Vagina (tissue), 2 donors: ENCODE measurements at regions not wholly inside any gene's neighbourhood (a gene's known extent, or its start where the extent isn't known, plus 50 kb on each side); places are given as distances from the start of the nearest gene placed in this dataset.

Experiments used
- DNase-seq, 2 donors: peaks; one replicate each; pipeline ENCODE4 v3.0.0-alpha.2; 2017; ENCODE audit errors: extremely low spot score in 2 of 2
- H3K27ac ChIP-seq: fragments of 200-600 bp; sonication (generic); one replicate; pipeline ENCODE4 v1.5.1; 2019
- H3K27me3 ChIP-seq: fragments of 200-600 bp; sonication (generic); one replicate; pipeline ENCODE4 v1.5.1; 2019
- H3K36me3 ChIP-seq, 2 donors: fragments of 200-600 bp; sonication (generic); one replicate each; pipeline ENCODE4 v1.5.1; 2017 to 2019
- H3K4me1 ChIP-seq: fragments of 200-600 bp; sonication (generic); one replicate; pipeline ENCODE4 v1.5.1; 2019
- H3K4me3 ChIP-seq, 2 donors: fragments of 200-600 bp; sonication (generic); 1 replicate in 1 of 2; 2 replicates in 1 of 2; pipeline ENCODE4 v1.5.1; 2016 to 2019
- H3K9me3 ChIP-seq: fragments of 200-600 bp; sonication (generic); one replicate; pipeline ENCODE4 v1.5.1; 2019
- POLR2A ChIP-seq, 2 donors: fragments of 450-650 bp; IDR thresholded peaks; one replicate each; pipeline ENCODE4 v1.6.1; 2017; ENCODE audit warnings: antibody characterized with exemption in 2 of 2, mild to moderate bottlenecking in 2 of 2, moderate library complexity in 2 of 2
- POLR2AphosphoS5 ChIP-seq, 2 donors: sonication (generic); formaldehyde crosslinking; IDR thresholded peaks; one replicate each; pipeline ENCODE4 v1.9.0; 2017; ENCODE audit warnings: antibody characterized with exemption in 2 of 2, mild to moderate bottlenecking in 2 of 2, low read depth in 1 of 2; ENCODE audit not compliant: insufficient read depth in 1 of 2
- intact Hi-C: fragments of 100-400 bp; cut with DNase I; formaldehyde crosslinking; loops from one replicate; pipeline ENCODE4 v1.15.1; 2023
- TF ChIP-seq, protein P1 (sequence below), 3 experiments: fragments of 450-650 bp in 2 of 3; fragments of 200-600 bp in 1 of 3; sonication (generic) in 1 of 3; IDR thresholded peaks; one replicate each; pipeline ENCODE4 v1.5.1; 2017 to 2019; ENCODE audit warnings: antibody characterized with exemption in 3 of 3, mild to moderate bottlenecking in 2 of 3, moderate library complexity in 2 of 3

DNA sequence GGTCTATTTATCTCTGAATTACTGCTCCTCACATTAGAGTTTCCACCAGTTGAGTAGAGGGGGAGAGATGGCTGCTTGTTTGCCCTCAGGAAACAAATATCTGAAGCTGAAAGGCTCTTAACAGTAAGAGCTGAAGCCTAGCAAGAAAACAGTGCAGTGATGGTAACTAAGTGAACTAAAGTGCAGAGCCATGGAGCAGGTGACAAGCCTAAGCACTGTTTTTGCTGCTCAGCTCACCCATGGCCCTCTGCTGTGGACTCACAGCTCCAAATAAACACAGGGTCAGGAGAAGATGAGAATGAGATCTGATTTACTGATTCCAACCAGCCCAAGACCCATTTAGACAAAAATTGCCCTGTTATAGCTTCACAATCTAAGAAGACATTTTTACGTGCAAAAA lies 118.4 kb downstream of the ETAA1 start:
- Histone ChIP-seq H3K9me3 (no peaks in the 10 kb centered on the region), H3K27me3 (no peaks in the 10 kb centered on the region), H3K4me1 (peaks cover 40% of the 10 kb centered on the region), H3K4me3 (no peak overlapping the region), H3K27ac (peak overlapping the region; percentile 51), H3K36me3 (no peaks in the 10 kb centered on the region)
- TF ChIP-seq, protein P1, sequence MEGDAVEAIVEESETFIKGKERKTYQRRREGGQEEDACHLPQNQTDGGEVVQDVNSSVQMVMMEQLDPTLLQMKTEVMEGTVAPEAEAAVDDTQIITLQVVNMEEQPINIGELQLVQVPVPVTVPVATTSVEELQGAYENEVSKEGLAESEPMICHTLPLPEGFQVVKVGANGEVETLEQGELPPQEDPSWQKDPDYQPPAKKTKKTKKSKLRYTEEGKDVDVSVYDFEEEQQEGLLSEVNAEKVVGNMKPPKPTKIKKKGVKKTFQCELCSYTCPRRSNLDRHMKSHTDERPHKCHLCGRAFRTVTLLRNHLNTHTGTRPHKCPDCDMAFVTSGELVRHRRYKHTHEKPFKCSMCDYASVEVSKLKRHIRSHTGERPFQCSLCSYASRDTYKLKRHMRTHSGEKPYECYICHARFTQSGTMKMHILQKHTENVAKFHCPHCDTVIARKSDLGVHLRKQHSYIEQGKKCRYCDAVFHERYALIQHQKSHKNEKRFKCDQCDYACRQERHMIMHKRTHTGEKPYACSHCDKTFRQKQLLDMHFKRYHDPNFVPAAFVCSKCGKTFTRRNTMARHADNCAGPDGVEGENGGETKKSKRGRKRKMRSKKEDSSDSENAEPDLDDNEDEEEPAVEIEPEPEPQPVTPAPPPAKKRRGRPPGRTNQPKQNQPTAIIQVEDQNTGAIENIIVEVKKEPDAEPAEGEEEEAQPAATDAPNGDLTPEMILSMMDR (IDR thresholded peaks at IDR 0.05): no peak
- no peak for TF ChIP-seq POLR2AphosphoS5 (IDR thresholded peaks at IDR 0.05; ENCODE audit: insufficient read depth in 1 of 2, low read depth in 1 of 2)
- no peak for DNase-seq
- intact Hi-C loops: no loop called here

DNA sequence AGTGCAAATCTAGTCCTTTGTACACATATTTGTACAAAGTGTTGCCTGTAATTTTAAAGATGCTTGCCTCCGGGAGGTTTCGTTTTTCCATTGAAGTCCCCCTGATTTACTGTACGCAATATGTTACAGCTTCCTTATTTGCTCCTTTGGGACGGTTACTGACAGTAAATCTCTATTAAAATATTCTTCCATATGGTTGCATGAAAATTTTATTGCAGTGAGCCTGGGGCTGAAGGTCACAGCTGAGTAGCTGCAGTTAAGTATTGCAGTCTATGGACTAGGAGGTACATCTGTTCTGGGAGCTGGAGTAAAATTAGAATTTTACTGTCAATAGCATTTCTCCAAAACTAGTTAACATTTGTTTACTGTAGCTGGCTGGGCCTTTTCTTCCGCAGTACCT lies 119.2 kb downstream of the ETAA1 start:
- H3K4me3 ChIP-seq: no peak overlapping the region
- H3K4me1 ChIP-seq: peaks cover 37% of the 10 kb centered on the region
- intact Hi-C loops: no loop called here
- no peaks in the 10 kb centered on the region for H3K36me3 ChIP-seq
- TF ChIP-seq, protein P1 (IDR thresholded peaks at IDR 0.05): no peak
- TF ChIP-seq POLR2A (IDR thresholded peaks at IDR 0.05): no peak
- no peak for TF ChIP-seq POLR2AphosphoS5 (IDR thresholded peaks at IDR 0.05; ENCODE audit: insufficient read depth in 1 of 2, low read depth in 1 of 2)
- no peak overlapping the region for H3K27ac ChIP-seq
- no peaks in the 10 kb centered on the region for H3K9me3 ChIP-seq
- DNase-seq: no peak
- no peaks in the 10 kb centered on the region for H3K27me3 ChIP-seq

DNA sequence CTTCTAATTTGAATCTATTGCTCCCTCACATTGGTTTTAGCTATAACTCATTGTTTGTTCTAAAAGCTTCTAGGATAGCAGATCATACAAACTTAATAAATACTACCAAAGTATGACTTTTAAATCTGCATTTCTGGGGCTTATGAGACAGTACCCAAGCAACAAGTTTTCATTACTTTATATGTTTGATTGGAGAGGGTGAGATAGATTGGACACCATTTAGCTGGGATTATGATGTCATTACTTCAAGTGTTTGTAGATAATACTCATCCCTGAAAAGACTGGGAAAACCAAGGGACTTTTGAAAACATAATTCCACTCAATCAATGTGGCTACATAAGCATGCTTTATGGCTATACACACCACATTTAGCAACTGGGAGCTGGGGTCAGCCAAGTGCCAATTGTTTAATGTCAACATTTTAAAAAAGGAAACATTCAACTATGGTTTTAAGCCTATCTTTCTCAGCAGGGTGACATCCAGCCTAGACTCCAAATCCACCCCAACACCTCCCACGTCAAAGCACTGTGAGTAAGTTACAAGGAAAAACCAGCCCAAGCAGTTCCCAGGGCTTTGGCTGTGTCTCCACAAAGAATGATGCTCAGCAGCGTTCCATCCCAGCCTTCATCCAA lies 119.9 kb downstream of the ETAA1 start:
- H3K27ac ChIP-seq: no peak overlapping the region
- H3K27me3 ChIP-seq: no peaks in the 10 kb centered on the region
- TF ChIP-seq POLR2A (IDR thresholded peaks at IDR 0.05) (no peak), POLR2AphosphoS5 (IDR thresholded peaks at IDR 0.05; ENCODE audit: insufficient read depth in 1 of 2, low read depth in 1 of 2) (peak in 1 of 2 donors; percentile 26)
- no peaks in the 10 kb centered on the region for H3K9me3 ChIP-seq
- intact Hi-C loops: no loop called here
- no peaks in the 10 kb centered on the region for H3K36me3 ChIP-seq
- DNase-seq: no peak
- H3K4me3 ChIP-seq: no peak overlapping the region
- H3K4me1 ChIP-seq: peaks cover 37% of the 10 kb centered on the region

DNA sequence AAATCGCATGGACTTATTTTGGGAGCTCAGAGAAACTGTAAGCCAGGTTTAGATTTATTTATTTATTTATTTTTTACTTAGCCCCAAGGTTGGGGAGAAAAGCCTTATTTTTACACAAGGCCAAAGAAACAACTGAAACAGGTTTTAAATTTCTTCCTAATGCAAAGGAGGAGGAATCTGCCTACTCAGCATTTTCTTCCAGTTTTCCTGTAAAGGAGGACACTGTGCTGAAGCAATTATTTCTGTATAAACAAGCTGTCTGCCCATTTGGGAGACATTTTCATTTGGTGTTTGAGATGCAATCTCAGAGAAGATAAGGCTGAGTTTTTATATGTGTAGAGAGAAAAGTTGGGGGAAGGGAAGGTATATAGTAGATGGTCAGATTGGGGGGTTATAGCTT lies 125.0 kb downstream of the ETAA1 start:
- intact Hi-C loops: no loop called here
- no peak for DNase-seq
- TF ChIP-seq POLR2A (IDR thresholded peaks at IDR 0.05): no peak
- TF ChIP-seq, protein P1 (IDR thresholded peaks at IDR 0.05): no peak
- TF ChIP-seq POLR2AphosphoS5 (IDR thresholded peaks at IDR 0.05; ENCODE audit: insufficient read depth in 1 of 2, low read depth in 1 of 2): no peak

DNA sequence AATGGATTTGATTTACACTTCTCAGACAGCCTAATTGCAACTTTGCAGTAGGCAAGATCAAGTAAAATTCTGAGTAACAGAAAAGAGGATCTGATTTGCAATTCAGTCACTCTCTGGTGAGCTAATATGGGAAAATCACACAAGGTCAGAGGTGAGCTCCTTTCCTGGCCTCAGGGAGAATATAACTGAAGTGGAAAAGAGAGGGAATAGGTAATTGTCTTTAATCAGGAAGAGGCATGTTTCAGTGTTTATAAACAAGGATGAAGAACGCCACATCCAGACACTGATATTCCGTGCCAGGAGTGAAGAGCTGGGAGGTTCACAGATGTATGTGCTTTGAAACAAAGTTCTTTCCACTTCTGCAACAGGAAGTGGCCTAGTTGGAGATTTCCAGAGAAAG lies 127.1 kb downstream of the ETAA1 start:
- Histone ChIP-seq H3K36me3 (no peaks in the 10 kb centered on the region), H3K27me3 (no peaks in the 10 kb centered on the region), H3K9me3 (no peaks in the 10 kb centered on the region), H3K4me3 (no peak overlapping the region), H3K27ac (no peak overlapping the region), H3K4me1 (peaks cover 14% of the 10 kb centered on the region)
- intact Hi-C loops: no loop called here
- no peak for TF ChIP-seq POLR2AphosphoS5 (IDR thresholded peaks at IDR 0.05; ENCODE audit: insufficient read depth in 1 of 2, low read depth in 1 of 2)
- TF ChIP-seq, protein P1 (IDR thresholded peaks at IDR 0.05): no peak
- no peak for TF ChIP-seq POLR2A (IDR thresholded peaks at IDR 0.05)
- DNase-seq: no peak

More for the DNA sequence above, 125.0 kb downstream of the ETAA1 start:
- H3K4me1 ChIP-seq: peaks cover 20% of the 10 kb centered on the region
- no peaks in the 10 kb centered on the region for H3K36me3 ChIP-seq
- H3K4me3 ChIP-seq: no peak overlapping the region
- H3K27me3 ChIP-seq: no peaks in the 10 kb centered on the region
- no peak overlapping the region for H3K27ac ChIP-seq
- no peaks in the 10 kb centered on the region for H3K9me3 ChIP-seq
